ENCODE measurements at regions not wholly inside any gene's neighbourhood (a gene's known extent, or its start where the extent isn't known, plus 50 kb on each side); places are given as distances from the start of the nearest gene placed in this dataset.

DNA sequence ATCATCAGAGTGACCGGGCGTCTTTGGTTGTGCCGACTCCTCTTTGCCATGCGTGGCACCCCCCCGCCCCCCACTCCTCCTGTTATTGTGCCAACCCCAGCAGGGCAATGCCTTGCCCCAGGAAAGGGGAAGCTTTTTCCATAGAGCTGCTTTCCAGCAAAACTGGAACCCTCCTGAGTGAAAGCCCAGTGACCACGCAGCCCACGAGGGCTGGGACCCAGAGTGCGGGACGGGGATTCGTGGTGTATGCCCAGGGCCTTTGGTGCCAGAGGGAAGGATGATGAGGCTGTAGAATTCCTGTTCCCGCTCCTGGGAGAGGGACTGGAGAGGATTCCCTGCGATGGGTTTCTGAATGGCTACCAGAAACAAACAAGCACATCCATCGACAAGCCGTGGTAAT lies 116.8 kb upstream of the BACH2 start:
- TF ChIP-seq, protein P1, sequence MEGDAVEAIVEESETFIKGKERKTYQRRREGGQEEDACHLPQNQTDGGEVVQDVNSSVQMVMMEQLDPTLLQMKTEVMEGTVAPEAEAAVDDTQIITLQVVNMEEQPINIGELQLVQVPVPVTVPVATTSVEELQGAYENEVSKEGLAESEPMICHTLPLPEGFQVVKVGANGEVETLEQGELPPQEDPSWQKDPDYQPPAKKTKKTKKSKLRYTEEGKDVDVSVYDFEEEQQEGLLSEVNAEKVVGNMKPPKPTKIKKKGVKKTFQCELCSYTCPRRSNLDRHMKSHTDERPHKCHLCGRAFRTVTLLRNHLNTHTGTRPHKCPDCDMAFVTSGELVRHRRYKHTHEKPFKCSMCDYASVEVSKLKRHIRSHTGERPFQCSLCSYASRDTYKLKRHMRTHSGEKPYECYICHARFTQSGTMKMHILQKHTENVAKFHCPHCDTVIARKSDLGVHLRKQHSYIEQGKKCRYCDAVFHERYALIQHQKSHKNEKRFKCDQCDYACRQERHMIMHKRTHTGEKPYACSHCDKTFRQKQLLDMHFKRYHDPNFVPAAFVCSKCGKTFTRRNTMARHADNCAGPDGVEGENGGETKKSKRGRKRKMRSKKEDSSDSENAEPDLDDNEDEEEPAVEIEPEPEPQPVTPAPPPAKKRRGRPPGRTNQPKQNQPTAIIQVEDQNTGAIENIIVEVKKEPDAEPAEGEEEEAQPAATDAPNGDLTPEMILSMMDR (IDR thresholded peaks at IDR 0.05; ENCODE audit: insufficient read depth, low read depth, low read length), result no peak
- no peak for TF ChIP-seq EZH2 (IDR thresholded peaks at IDR 0.05; ENCODE audit: insufficient read depth, low read length)
